ENCODE measurements at regions not wholly inside any gene's neighbourhood (a gene's known extent, or its start where the extent isn't known, plus 50 kb on each side); places are given as distances from the start of the nearest gene placed in this dataset.

- no peaks in the 10 kb centered on the region for H3K9me3 ChIP-seq
- no peak for DNase-seq (ENCODE audit: extremely low spot score in 2 of 2)
- no peaks in the 10 kb centered on the region for H3K27me3 ChIP-seq
- no peaks in the 10 kb centered on the region for H3K4me1 ChIP-seq
- H3K36me3 ChIP-seq = no peaks in the 10 kb centered on the region
- TF ChIP-seq POLR2AphosphoS5 (IDR thresholded peaks at IDR 0.05; ENCODE audit: insufficient read depth in 1 of 2, low read depth in 1 of 2) (no peak), CTCF (IDR thresholded peaks at IDR 0.05) (no peak), POLR2A (IDR thresholded peaks at IDR 0.05) (no peak)
- intact Hi-C loops (cut with DNase I) = no loop called here
- H3K27ac ChIP-seq = no peak overlapping the region
- no peak overlapping the region for H3K4me3 ChIP-seq
These were observed 1674.6 kb downstream of the LRRC4C start for GRCh38 chr11:39784873-39785272.

GRCh38 chr11:39780131-39780530 lies 1679.3 kb downstream of the LRRC4C start:
- no peak for DNase-seq (ENCODE audit: extremely low spot score in 2 of 2)
- TF ChIP-seq POLR2A (IDR thresholded peaks at IDR 0.05) (no peak), POLR2AphosphoS5 (IDR thresholded peaks at IDR 0.05; ENCODE audit: insufficient read depth in 1 of 2, low read depth in 1 of 2) (no peak), CTCF (IDR thresholded peaks at IDR 0.05) (no peak)
- Histone ChIP-seq H3K4me1 (no peaks in the 10 kb centered on the region), H3K9me3 (no peaks in the 10 kb centered on the region), H3K4me3 (no peak overlapping the region), H3K36me3 (no peaks in the 10 kb centered on the region), H3K27ac (no peak overlapping the region), H3K27me3 (no peaks in the 10 kb centered on the region)
- intact Hi-C loops (cut with DNase I) = no loop called here

- DNase-seq (ENCODE audit: extremely low spot score in 2 of 2) = no peak
- Histone ChIP-seq H3K4me1 (no peaks in the 10 kb centered on the region), H3K9me3 (no peaks in the 10 kb centered on the region), H3K27ac (no peak overlapping the region), H3K36me3 (no peaks in the 10 kb centered on the region), H3K4me3 (no peak overlapping the region), H3K27me3 (no peaks in the 10 kb centered on the region)
- TF ChIP-seq POLR2A (IDR thresholded peaks at IDR 0.05) (no peak), CTCF (IDR thresholded peaks at IDR 0.05) (no peak), POLR2AphosphoS5 (IDR thresholded peaks at IDR 0.05; ENCODE audit: insufficient read depth in 1 of 2, low read depth in 1 of 2) (no peak)
- intact Hi-C loops (cut with DNase I) = no loop called here
These were observed 1682.4 kb downstream of the LRRC4C start for GRCh38 chr11:39777035-39777434.

DNA sequence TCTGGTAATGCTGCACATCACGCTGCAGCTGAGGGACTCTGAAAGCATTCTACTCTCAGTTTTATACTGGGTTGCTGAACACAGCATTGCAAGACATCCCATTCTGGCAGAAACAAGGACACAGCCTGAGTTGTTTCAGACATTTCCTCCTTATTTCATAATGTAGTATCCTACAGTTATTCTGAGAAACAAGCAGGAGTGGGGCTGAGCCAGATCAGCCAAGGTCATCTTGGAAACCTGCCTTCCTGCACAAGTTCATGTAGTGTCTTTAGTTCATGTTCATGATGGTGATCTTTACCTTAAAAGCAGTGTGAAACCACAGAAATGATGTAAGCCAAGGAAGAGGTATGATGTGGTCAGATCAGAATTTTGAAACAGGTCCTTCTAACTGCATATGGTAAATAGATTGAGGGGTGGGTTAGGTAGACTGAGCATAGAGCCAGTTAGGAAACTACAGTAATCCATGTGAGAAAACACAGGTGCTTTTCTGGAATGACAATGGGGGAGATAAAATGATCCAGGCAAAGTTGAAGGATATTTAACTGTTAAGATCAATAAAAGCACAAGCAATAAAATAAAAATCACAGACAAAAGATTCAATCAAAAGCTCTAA lies 1686.8 kb downstream of the LRRC4C start:
- no peak for DNase-seq (ENCODE audit: extremely low spot score in 2 of 2)
- intact Hi-C loops (cut with DNase I) = no loop called here
- H3K9me3 ChIP-seq = no peaks in the 10 kb centered on the region
- no peaks in the 10 kb centered on the region for H3K36me3 ChIP-seq
- H3K4me1 ChIP-seq = no peaks in the 10 kb centered on the region
- H3K27ac ChIP-seq = no peak overlapping the region
- no peak overlapping the region for H3K4me3 ChIP-seq
- no peak for TF ChIP-seq POLR2AphosphoS5 (IDR thresholded peaks at IDR 0.05; ENCODE audit: insufficient read depth in 1 of 2, low read depth in 1 of 2)
- no peak for TF ChIP-seq POLR2A (IDR thresholded peaks at IDR 0.05)
- no peak for TF ChIP-seq CTCF (IDR thresholded peaks at IDR 0.05)
- H3K27me3 ChIP-seq = no peaks in the 10 kb centered on the region

GRCh38 chr11:39768214-39768613 lies 1691.2 kb downstream of the LRRC4C start:
- H3K9me3 ChIP-seq = no peaks in the 10 kb centered on the region
- intact Hi-C loops (cut with DNase I) = no loop called here
- H3K4me1 ChIP-seq = no peaks in the 10 kb centered on the region
- H3K36me3 ChIP-seq = no peaks in the 10 kb centered on the region
- no peak overlapping the region for H3K27ac ChIP-seq
- DNase-seq (ENCODE audit: extremely low spot score in 2 of 2) = no peak
- no peak overlapping the region for H3K4me3 ChIP-seq
- H3K27me3 ChIP-seq = no peaks in the 10 kb centered on the region
- TF ChIP-seq POLR2AphosphoS5 (IDR thresholded peaks at IDR 0.05; ENCODE audit: insufficient read depth in 1 of 2, low read depth in 1 of 2) = no peak
- TF ChIP-seq POLR2A (IDR thresholded peaks at IDR 0.05) = no peak
- TF ChIP-seq CTCF (IDR thresholded peaks at IDR 0.05) = no peak
